CD4-positive, alpha-beta memory T cell (primary cell): ENCODE measurements at regions not wholly inside any gene's neighbourhood (a gene's known extent, or its start where the extent isn't known, plus 50 kb on each side); places are given as distances from the start of the nearest gene placed in this dataset.

ENCODE experiments used
- CTCF ChIA-PET: fragments of 350-600 bp; sonication (Branson Sonifier 250); formaldehyde crosslinking; loops from one replicate; lab custom pipeline; 2021; ENCODE audit warnings: inconsistent platforms; ENCODE audit not compliant: partially characterized antibody; lab: Charles Lee
- POLR2A ChIA-PET: fragments of 350-600 bp; sonication (Branson Sonifier 250); formaldehyde crosslinking; loops from one replicate; lab custom pipeline; 2021; ENCODE audit not compliant: partially characterized antibody; lab: Charles Lee
- DNase-seq, 5 donors: peaks; one replicate each; pipeline versions ENCODE4 v3.0.0 to v3.0.0-alpha.2; 2020 to 2022; ENCODE audit warnings: mixed read lengths in 1 of 5
- H3K27ac ChIP-seq: one replicate; pipeline ENCODE4 v1.7.0; 2013; ENCODE audit warnings: low read depth, low read length
- H3K27me3 ChIP-seq: 2 replicates; pipeline ENCODE4 v1.7.0; 2013; ENCODE audit warnings: mild to moderate bottlenecking, low read length, moderate library complexity; ENCODE audit not compliant: insufficient read depth
- H3K36me3 ChIP-seq: 2 replicates; pipeline ENCODE4 v1.7.0; 2013; ENCODE audit warnings: mild to moderate bottlenecking, low read length, moderate library complexity; ENCODE audit not compliant: insufficient read depth
- H3K4me1 ChIP-seq: 2 replicates; pipeline ENCODE4 v1.7.0; 2013; ENCODE audit warnings: mild to moderate bottlenecking, low read length, moderate library complexity; ENCODE audit not compliant: insufficient read depth
- H3K4me3 ChIP-seq, 2 donors: one replicate each; pipeline ENCODE4 v1.7.0; 2013; ENCODE audit warnings: low read length in 2 of 2, mild to moderate bottlenecking in 1 of 2
- H3K9me3 ChIP-seq, 2 donors: one replicate each; pipeline ENCODE4 v1.7.0; 2013; ENCODE audit warnings: low read length in 2 of 2, control low read depth in 1 of 2; ENCODE audit not compliant: control insufficient read depth in 1 of 2
- H3K27ac Mint-ChIP-seq, 7 donors: one replicate each; pipeline ENCODE4 v1.8.0; 2020 to 2021; ENCODE audit warnings: mixed read lengths in 7 of 7, mild to moderate bottlenecking in 6 of 7, inconsistent platforms in 3 of 7, moderate library complexity in 3 of 7
- H3K27me3 Mint-ChIP-seq, 2 donors: one replicate each; pipeline ENCODE4 v1.8.0; 2020 to 2021; ENCODE audit warnings: mixed read lengths in 2 of 2
- H3K36me3 Mint-ChIP-seq, 2 donors: one replicate each; pipeline ENCODE4 v1.8.0; 2020 to 2021; ENCODE audit warnings: mixed read lengths in 2 of 2, inconsistent platforms in 1 of 2, mild to moderate bottlenecking in 1 of 2
- H3K4me1 Mint-ChIP-seq, 4 donors: one replicate each; pipeline ENCODE4 v1.8.0; 2020 to 2021; ENCODE audit warnings: mixed read lengths in 4 of 4, mild to moderate bottlenecking in 1 of 4
- H3K4me3 Mint-ChIP-seq, 8 donors: one replicate each; pipeline ENCODE4 v1.8.0; 2020 to 2021; ENCODE audit warnings: mixed read lengths in 8 of 8, mild to moderate bottlenecking in 7 of 8, moderate library complexity in 6 of 8, inconsistent platforms in 3 of 8
- H3K9me3 Mint-ChIP-seq, 8 donors: one replicate each; pipeline ENCODE4 v1.8.0; 2020 to 2021; ENCODE audit warnings: mixed read lengths in 8 of 8, mild to moderate bottlenecking in 5 of 8, inconsistent platforms in 3 of 8, moderate library complexity in 1 of 8
- intact Hi-C: fragments of 100-400 bp; cut with micrococcal nuclease; formaldehyde crosslinking; loops from one replicate; pipeline ENCODE4 v1.15.1; 2023

GRCh38 chr19:32177686-32178085 lies 167.7 kb upstream of the ZNF507 start:
- H3K27me3 ChIP-seq = no peaks in the 10 kb centered on the region
- no peaks in the 10 kb centered on the region for H3K4me1 ChIP-seq
- ChIA-PET CTCF (no interaction called here), POLR2A (no interaction called here)
- no peak overlapping the region for H3K4me3 ChIP-seq
- no peaks in the 10 kb centered on the region for H3K36me3 Mint-ChIP-seq
- no peaks in the 10 kb centered on the region for H3K36me3 ChIP-seq
- no peaks in the 10 kb centered on the region for H3K4me1 Mint-ChIP-seq
- no peak overlapping the region for H3K4me3 Mint-ChIP-seq
- no peak overlapping the region for H3K27ac Mint-ChIP-seq
- no peak overlapping the region for H3K27ac ChIP-seq
- H3K9me3 ChIP-seq = no peaks in the 10 kb centered on the region
- no peaks in the 10 kb centered on the region for H3K27me3 Mint-ChIP-seq
- no peak for DNase-seq
- intact Hi-C loops = no loop called here
- H3K9me3 Mint-ChIP-seq = no peaks in the 10 kb centered on the region

GRCh38 chr19:32178401-32178800 lies 167.0 kb upstream of the ZNF507 start:
- Mint-ChIP-seq H3K4me3 (no peak overlapping the region), H3K36me3 (no peaks in the 10 kb centered on the region), H3K9me3 (peaks cover 0 to 1% (median 0%) of the 10 kb centered on the region in 8 donors), H3K27me3 (peaks cover 0 to under 1% of the 10 kb centered on the region in 2 donors), H3K27ac (no peak overlapping the region), H3K4me1 (no peaks in the 10 kb centered on the region)
- intact Hi-C loops = no loop called here
- Histone ChIP-seq H3K27me3 (no peaks in the 10 kb centered on the region), H3K4me1 (no peaks in the 10 kb centered on the region), H3K4me3 (no peak overlapping the region), H3K9me3 (no peaks in the 10 kb centered on the region), H3K27ac (no peak overlapping the region), H3K36me3 (no peaks in the 10 kb centered on the region)
- ChIA-PET CTCF (no interaction called here), POLR2A (no interaction called here)
- DNase-seq = no peak

DNA sequence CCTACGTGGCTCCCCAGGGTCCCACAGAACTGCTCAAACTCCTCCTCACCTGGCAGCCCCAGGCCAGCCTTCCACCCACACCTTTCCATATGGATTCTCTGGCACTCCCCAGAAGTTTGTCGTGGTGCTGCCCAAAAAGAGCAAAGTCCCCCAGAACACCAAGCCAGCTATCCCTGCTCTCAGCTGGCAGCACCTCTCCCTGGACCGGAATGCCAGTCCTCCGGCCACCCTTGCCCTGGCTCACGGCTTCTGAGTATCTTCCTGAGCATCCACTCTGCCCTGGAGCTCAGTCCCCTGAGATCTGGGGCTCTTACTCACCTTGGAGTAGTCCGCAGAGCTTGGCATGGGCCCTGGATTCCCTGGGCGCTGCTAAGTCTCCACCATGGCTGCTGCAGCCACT lies 166.5 kb upstream of the ZNF507 start:
- no peaks in the 10 kb centered on the region for H3K4me1 ChIP-seq
- CTCF ChIA-PET = interaction anchor here (1.6 kb wide), 1 partner anchor 46 kb away, joined by 6 read pairs; no protein-coding TSS in a partner anchor
- H3K4me3 Mint-ChIP-seq = no peak overlapping the region
- H3K36me3 ChIP-seq = no peaks in the 10 kb centered on the region
- H3K4me1 Mint-ChIP-seq = no peaks in the 10 kb centered on the region
- H3K9me3 Mint-ChIP-seq = peaks cover 0 to 3% (median 0%) of the 10 kb centered on the region in 8 donors
- DNase-seq = no peak
- H3K27me3 Mint-ChIP-seq = peaks cover 0 to 2% of the 10 kb centered on the region in 2 donors
- no peaks in the 10 kb centered on the region for H3K9me3 ChIP-seq
- H3K27ac Mint-ChIP-seq = no peak overlapping the region
- POLR2A ChIA-PET = no interaction called here
- no peaks in the 10 kb centered on the region for H3K36me3 Mint-ChIP-seq
- H3K4me3 ChIP-seq = no peak overlapping the region
- no peak overlapping the region for H3K27ac ChIP-seq
- intact Hi-C loops = no loop called here
- H3K27me3 ChIP-seq = no peaks in the 10 kb centered on the region

GRCh38 chr19:32181216-32181920 lies 164.0 kb upstream of the ZNF507 start:
- no peaks in the 10 kb centered on the region for H3K4me1 ChIP-seq
- no peaks in the 10 kb centered on the region for H3K36me3 ChIP-seq
- no peak for DNase-seq
- Mint-ChIP-seq H3K27me3 (peaks cover 0 to 2% of the 10 kb centered on the region in 2 donors), H3K36me3 (no peaks in the 10 kb centered on the region), H3K4me1 (no peaks in the 10 kb centered on the region), H3K27ac (no peak overlapping the region), H3K9me3 (peaks cover 0 to 8% (median 1%) of the 10 kb centered on the region in 8 donors), H3K4me3 (no peak overlapping the region)
- no peak overlapping the region for H3K4me3 ChIP-seq
- no peaks in the 10 kb centered on the region for H3K9me3 ChIP-seq
- ChIA-PET POLR2A (no interaction called here), CTCF (no interaction called here)
- intact Hi-C loops = no loop called here
- no peak overlapping the region for H3K27ac ChIP-seq
- H3K27me3 ChIP-seq = no peaks in the 10 kb centered on the region

GRCh38 chr19:32186542-32187330 lies 158.7 kb upstream of the ZNF507 start:
- intact Hi-C loops = no loop called here
- Mint-ChIP-seq H3K27me3 (peaks cover 5 to 9% of the 10 kb centered on the region in 2 donors), H3K4me3 (no peak overlapping the region), H3K27ac (no peak overlapping the region), H3K9me3 (peaks cover 0 to 10% (median 1%) of the 10 kb centered on the region in 8 donors), H3K36me3 (no peaks in the 10 kb centered on the region), H3K4me1 (no peaks in the 10 kb centered on the region)
- no peaks in the 10 kb centered on the region for H3K4me1 ChIP-seq
- H3K4me3 ChIP-seq = no peak overlapping the region
- no peaks in the 10 kb centered on the region for H3K27me3 ChIP-seq
- ChIA-PET CTCF (no interaction called here), POLR2A (no interaction called here)
- H3K36me3 ChIP-seq = no peaks in the 10 kb centered on the region
- no peak overlapping the region for H3K27ac ChIP-seq
- no peaks in the 10 kb centered on the region for H3K9me3 ChIP-seq
- no peak for DNase-seq

GRCh38 chr19:32188921-32189320 lies 156.5 kb upstream of the ZNF507 start:
- H3K4me3 ChIP-seq = no peak overlapping the region
- no peaks in the 10 kb centered on the region for H3K4me1 Mint-ChIP-seq
- peaks cover 5 to 10% of the 10 kb centered on the region in 2 donors for H3K27me3 Mint-ChIP-seq
- no peak for DNase-seq
- no peak overlapping the region for H3K27ac Mint-ChIP-seq
- POLR2A ChIA-PET = no interaction called here
- intact Hi-C loops = no loop called here
- peaks cover 0 to 10% (median 0%) of the 10 kb centered on the region in 8 donors for H3K9me3 Mint-ChIP-seq
- no peaks in the 10 kb centered on the region for H3K27me3 ChIP-seq
- no peak overlapping the region for H3K27ac ChIP-seq
- H3K36me3 Mint-ChIP-seq = no peaks in the 10 kb centered on the region
- H3K4me1 ChIP-seq = no peaks in the 10 kb centered on the region
- H3K36me3 ChIP-seq = no peaks in the 10 kb centered on the region
- CTCF ChIA-PET = no interaction called here
- no peaks in the 10 kb centered on the region for H3K9me3 ChIP-seq
- no peak overlapping the region for H3K4me3 Mint-ChIP-seq

DNA sequence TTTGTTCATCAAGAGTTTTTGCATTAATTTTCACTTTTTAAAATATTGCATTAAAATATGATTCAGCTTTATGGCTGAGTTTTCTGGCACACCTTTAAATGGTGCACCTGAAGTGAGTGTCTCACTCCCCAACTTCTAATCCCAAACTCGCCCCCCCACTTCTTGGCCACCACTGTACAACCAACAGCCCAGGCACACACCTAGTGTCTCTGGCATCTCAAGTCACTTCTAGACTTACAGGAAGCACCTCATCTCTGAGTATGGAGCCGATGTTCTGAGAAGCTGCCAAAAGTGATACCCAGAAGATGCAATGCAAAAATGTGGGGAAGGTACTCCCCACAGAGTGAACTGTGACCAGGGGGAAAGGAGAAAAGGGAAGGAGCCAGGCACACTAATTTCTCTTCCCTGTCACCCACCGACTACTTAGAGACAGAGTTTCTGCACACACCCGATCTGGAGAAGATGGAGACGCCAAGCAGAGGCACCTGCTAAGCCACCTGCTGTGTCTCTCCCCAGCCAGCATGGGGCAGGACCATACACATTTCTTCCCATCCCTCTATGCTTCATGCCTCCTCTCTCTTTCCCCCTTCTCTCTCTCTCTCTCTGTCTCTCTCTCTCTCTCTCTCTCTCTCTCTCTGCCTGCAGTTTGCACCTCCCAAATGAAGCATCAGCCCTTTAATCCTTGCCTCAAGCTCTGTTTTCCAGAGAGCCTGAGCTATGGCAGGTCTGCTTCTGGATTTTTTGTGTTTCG lies 155.3 kb upstream of the ZNF507 start:
- H3K27me3 Mint-ChIP-seq = peaks cover 5 to 10% of the 10 kb centered on the region in 2 donors
- no peaks in the 10 kb centered on the region for H3K4me1 Mint-ChIP-seq
- Histone ChIP-seq H3K27ac (no peak overlapping the region), H3K4me3 (no peak overlapping the region), H3K9me3 (no peaks in the 10 kb centered on the region), H3K4me1 (no peaks in the 10 kb centered on the region), H3K36me3 (no peaks in the 10 kb centered on the region), H3K27me3 (no peaks in the 10 kb centered on the region)
- H3K36me3 Mint-ChIP-seq = no peaks in the 10 kb centered on the region
- peaks cover 0 to 6% (median 0%) of the 10 kb centered on the region in 8 donors for H3K9me3 Mint-ChIP-seq
- no peak for DNase-seq
- ChIA-PET CTCF (no interaction called here), POLR2A (no interaction called here)
- no peak overlapping the region for H3K4me3 Mint-ChIP-seq
- H3K27ac Mint-ChIP-seq = peak overlapping the region in 1 of 7 donors; percentile 29
- intact Hi-C loops = no loop called here
